ENCODE measurements at regions not wholly inside any gene's neighbourhood (a gene's known extent, or its start where the extent isn't known, plus 50 kb on each side); places are given as distances from the start of the nearest gene placed in this dataset.

DNA sequence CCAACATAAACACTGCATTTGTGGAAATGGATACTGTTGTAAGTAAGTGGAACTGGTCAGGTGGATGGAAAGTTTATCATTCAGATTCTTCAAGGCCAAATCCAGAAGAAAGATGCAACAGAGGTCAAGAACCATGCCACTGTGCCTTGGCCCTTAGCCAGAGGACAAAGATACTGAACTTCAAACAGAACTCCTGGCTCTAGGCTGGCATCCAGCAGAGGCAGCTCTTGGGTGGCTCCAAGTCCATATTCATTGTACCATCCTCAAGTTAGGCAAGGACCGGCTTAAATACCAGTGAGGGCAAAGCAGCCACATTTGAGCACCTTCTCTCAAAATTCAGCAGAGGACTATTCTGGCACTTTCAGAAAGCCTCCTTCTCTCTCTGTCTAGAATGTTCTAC, 53.2 kb downstream of the DNAAF9 start:
- in situ Hi-C loops (cut with HindIII; ENCODE audit: low sequenced_read_pairs), result no loop called here

DNA sequence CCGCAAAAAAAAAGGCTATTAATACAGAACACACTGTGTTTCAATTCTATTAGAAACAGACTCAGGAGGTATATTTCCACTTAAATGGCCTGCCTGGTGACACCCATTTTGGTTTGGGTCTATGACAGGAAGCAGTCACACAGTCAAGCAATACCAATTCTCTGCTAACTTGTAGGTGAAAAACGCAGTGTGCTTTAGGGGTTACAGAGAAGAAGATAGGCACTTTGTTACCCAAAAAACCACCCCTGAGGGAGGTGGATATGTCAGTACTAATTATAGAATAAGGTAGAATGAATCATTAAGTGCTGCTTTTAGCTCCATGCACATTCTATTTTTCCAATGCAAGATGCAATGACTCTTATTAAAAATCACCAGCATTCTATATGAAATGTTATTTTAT, 53.8 kb downstream of the DNAAF9 start:
- in situ Hi-C loops (cut with HindIII; ENCODE audit: low sequenced_read_pairs), result no loop called here

- in situ Hi-C loops (cut with HindIII; ENCODE audit: low sequenced_read_pairs), result no loop called here
These were observed 55.3 kb downstream of the DNAAF9 start for GRCh38 chr20:3352202-3352601.

DNA sequence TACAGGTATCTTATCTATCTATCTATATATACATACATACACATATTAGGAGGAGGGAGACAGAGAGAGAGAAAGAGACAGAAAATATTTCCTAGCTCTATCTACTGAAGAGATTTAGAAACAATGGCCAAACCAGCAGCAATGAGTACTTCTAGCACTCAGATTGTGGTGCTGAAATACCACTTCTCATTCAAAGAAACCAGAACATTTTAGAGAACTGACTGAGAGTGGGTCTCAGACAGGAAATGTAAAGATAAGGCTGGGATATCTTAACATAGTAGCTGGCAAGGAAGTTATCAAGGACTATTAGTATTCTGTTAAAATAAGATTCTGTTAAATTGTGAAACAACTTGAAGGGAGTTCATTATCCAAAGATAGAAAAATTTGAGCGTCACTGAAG, 57.0 kb downstream of the DNAAF9 start:
- in situ Hi-C loops (cut with HindIII; ENCODE audit: low sequenced_read_pairs), result no loop called here

GRCh38 chr20:3349786-3350185, 57.7 kb downstream of the DNAAF9 start:
- in situ Hi-C loops (cut with HindIII; ENCODE audit: low sequenced_read_pairs), result no loop called here

DNA sequence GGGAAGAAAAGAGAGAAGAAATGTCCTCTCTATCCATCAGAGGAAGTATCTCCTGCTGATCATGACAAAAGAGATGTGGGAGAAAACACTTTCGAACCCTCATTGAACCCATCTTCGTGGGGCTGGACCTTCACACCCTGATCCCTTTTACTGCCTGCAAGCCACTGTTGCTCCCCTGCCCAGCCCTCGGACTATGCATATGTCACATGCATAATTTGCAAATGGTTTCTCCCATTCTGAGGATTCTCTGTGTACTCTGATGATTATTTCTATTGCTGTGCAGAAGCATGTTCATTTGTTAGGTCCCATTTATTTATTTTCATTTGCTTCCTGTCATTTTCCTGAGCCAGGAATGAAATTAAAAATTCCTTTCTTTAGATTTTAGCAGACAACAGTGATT, 64.7 kb downstream of the DNAAF9 start:
- in situ Hi-C loops (cut with HindIII; ENCODE audit: low sequenced_read_pairs), result loop anchor here (5.0 kb wide), 3 partner anchors 35 to 65 kb away; no protein-coding TSS in a partner anchor

GRCh38 chr20:3340443-3340842, 67.0 kb downstream of the DNAAF9 start:
- in situ Hi-C loops (cut with HindIII; ENCODE audit: low sequenced_read_pairs), result loop anchor here (5.0 kb wide), 3 partner anchors 33 to 63 kb away; no protein-coding TSS in a partner anchor

DNA sequence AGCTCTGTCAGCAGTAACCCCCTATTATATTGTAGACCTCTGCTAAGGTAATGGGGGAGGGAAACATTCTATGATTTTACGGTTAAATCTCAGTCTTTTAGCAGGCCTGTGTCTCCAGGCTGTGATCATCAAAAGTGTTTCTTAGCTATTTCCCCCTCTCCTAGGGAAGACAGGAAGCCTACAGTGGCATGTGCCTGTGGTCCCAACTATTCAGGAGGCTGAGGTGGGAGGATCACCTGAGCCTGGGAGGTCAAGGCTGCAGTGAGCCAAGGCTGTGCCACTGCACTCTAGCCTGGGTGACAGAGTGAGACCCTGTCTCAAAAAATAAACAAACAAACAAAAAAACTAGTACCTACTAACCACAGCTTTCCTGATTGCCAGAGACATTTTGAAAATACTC, 67.9 kb downstream of the DNAAF9 start:
- in situ Hi-C loops (cut with HindIII; ENCODE audit: low sequenced_read_pairs), result no loop called here

- in situ Hi-C loops (cut with HindIII; ENCODE audit: low sequenced_read_pairs), result no loop called here
These were observed 68.4 kb downstream of the DNAAF9 start for GRCh38 chr20:3339076-3339475.

DNA sequence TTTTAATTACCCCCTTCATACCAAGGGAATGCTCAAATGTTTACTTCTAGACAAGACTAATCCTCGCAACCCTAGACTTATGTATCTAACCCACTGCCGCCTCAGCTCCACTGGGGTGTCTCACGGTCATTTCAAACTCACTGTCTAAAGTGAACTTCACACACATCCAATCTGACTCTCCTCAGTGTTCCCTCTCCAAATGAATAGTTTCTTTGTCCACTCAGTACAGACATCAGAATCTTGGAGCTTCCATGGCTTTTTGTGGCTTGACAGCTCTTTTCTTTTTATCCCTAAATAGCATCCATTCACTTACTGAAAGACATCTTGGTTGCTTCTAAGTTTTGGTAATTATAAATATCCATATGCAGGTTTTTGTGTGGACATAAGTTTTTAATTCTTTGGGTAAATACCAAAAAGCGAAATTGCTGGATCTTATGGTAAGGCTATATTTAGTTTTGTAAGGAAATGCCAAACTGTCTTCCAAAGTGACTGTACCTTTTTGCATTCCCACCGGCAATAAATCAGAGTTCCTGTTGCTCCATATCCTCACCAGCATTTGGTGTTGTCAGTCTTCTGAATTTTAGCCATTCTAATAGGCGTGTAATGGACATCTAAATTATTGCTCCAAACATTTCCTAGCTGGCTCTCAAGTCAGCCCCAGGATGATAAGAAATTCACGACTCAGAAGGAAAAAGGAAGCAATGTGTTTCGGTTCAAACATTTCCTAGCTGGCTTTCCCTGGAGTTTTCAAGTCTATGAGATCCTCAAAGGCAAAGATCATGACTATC, 73.1 kb downstream of the DNAAF9 start:
- in situ Hi-C loops (cut with HindIII; ENCODE audit: low sequenced_read_pairs), result no loop called here

DNA sequence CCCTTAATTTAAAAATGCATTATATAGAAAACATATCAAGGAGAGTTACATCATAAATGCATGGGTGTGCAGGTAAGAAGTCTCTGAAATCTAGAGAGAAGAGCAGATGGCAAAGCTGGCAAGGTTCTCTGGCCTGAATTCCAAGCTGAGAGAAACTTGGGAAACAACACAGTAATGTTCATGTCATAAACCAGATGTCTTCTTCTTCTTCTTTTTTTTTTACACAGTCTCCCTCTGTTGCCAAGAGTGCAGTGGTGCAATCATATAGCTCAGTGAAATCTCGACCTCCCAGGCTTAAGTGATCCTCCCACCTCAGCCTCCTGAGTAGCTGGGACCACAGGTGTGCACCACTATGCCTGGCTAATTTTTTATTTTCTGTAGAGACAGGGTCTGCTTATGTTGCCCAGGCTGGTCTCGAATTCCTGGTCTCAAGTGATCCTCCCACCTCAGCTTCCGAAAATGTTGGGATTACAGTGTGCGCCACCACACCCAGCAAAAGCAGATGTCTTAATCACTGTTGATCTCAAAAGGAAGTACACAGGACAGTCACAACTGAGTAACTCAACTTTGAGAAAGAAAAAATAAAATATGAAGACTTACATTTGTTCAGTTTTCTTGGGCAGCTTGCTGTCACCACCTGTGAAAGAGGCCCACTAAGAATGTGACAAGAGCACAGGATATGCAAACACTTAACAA, 77.3 kb downstream of the DNAAF9 start:
- in situ Hi-C loops (cut with HindIII; ENCODE audit: low sequenced_read_pairs), result no loop called here

GRCh38 chr20:3328501-3328900, 79.0 kb downstream of the DNAAF9 start:
- in situ Hi-C loops (cut with HindIII; ENCODE audit: low sequenced_read_pairs), result no loop called here

DNA sequence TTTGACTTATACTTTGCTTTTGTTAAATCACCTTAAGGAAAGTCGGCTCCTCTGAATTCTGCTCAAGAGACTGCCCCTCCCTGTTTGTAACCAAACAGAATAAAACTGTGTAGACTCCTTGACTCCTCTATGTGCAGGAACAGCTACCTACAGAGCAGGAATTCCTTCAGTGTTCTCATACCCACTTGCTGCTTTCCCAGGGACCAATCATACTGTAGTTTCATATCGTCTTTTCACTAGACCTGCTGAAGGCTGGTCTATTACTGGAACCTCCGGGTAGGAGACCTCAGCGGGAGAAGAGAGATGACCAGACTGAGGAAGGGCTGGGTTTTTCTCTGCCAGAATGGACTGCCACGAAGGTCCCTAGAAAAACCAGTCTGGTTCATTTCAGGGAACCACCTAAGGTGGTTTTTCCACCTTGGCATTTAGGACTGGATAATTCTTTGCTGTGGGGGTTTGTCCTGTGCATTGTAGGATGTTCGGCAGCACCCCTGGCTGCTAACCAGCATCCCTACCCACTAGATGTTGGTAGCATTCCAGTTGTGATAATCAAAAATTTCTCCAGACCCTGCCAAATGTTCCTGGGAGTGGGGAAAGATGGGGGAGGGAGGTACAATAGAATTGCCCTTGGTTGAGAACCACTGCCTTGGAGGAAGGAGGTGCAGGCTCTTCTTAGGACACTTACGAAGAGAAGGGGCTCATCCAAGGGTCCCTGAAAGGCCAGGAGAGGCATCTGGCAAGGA, 80.5 kb downstream of the DNAAF9 start:
- in situ Hi-C loops (cut with HindIII; ENCODE audit: low sequenced_read_pairs), result no loop called here

GRCh38 chr20:3325864-3326263, 81.6 kb downstream of the DNAAF9 start:
- in situ Hi-C loops (cut with HindIII; ENCODE audit: low sequenced_read_pairs), result no loop called here

DNA sequence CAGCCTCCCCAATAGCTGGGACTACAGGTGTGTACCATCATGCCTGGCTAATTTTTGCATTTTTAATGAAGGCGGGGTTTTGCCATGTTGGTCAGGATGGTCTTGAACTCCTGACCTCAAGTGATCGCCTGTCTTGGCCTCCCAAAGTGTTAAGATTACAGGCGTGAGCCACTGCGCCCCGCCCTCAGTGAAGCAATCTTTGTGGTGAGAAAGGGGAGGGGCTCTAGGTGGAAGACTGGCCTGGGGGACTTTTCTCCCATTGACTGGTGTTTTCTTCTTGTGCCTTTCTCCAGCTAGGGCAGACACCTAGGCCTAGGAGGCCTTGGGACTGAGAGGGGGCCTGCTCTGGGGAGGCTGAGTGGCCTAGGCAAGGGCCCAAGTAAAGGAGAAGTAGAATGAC, 84.1 kb downstream of the DNAAF9 start:
- in situ Hi-C loops (cut with HindIII; ENCODE audit: low sequenced_read_pairs), result no loop called here

- in situ Hi-C loops (cut with HindIII; ENCODE audit: low sequenced_read_pairs), result no loop called here
These were observed 79.4 kb upstream of the SLC4A11 start for GRCh38 chr20:3318226-3318884.

GRCh38 chr20:3316136-3316535, 77.1 kb upstream of the SLC4A11 start:
- in situ Hi-C loops (cut with HindIII; ENCODE audit: low sequenced_read_pairs), result no loop called here

- in situ Hi-C loops (cut with HindIII; ENCODE audit: low sequenced_read_pairs), result no loop called here
These were observed 76.1 kb upstream of the SLC4A11 start for GRCh38 chr20:3315136-3315535.

GRCh38 chr20:3314391-3314790, 75.4 kb upstream of the SLC4A11 start:
- in situ Hi-C loops (cut with HindIII; ENCODE audit: low sequenced_read_pairs), result no loop called here

GRCh38 chr20:3313683-3314065, 74.7 kb upstream of the SLC4A11 start:
- in situ Hi-C loops (cut with HindIII; ENCODE audit: low sequenced_read_pairs), result no loop called here

Data from endothelial cell of hepatic sinusoid (primary cell).